ENCODE measurements at regions not wholly inside any gene's neighbourhood (a gene's known extent, or its start where the extent isn't known, plus 50 kb on each side); places are given as distances from the start of the nearest gene placed in this dataset.

DNA sequence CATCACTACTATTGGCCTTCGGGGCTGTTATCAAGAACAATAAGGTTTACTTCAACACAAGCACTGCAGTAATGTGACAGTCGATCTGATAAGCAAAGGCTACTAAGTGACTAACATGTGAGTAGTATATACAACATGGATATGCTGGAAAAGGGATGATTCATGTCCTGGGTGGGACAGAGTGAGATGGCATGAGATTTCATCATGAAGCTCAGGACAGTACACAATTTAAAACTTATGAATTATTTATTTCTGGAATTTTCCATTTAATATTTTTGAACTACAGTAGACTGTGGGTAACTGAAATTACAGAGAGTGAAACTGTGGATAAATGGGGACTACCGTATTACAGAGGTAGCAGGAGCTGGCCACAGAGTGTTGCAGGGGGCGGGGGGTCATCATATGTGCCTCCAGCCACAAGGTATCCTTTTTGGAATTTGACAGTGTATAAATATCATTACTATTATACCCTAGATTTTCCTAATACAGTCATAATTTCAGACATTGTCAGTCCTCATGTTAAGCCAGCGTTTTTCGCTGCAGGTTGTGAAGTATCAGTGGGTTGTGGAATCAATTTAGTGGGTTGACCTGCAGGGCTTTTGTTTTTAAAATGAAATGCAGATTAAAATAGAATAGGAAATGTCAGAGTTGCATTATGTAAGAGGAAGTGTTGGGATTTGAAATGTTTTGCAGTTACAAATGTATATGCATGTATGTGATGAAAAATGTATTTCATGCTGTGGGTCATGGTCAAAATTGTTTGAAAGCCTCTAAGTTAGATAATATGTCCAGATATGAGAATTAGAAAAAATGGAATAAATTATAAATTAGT lies 148.0 kb upstream of the NUDT4 start:
- Mint-ChIP-seq H3K27me3 (ENCODE audit: insufficient read depth) (no peaks in the 10 kb centered on the region), H3K9me3 (no peaks in the 10 kb centered on the region), H3K27ac (peak overlapping the region; percentile 87), H3K36me3 (ENCODE audit: low read depth) (peaks cover 8% of the 10 kb centered on the region; the same call in 1 of the 2 replicates), H3K4me3 (peak overlapping the region; percentile 52), H3K4me1 (ENCODE audit: low read depth) (peaks cover 40% of the 10 kb centered on the region)
- TF ChIP-seq, protein P1, sequence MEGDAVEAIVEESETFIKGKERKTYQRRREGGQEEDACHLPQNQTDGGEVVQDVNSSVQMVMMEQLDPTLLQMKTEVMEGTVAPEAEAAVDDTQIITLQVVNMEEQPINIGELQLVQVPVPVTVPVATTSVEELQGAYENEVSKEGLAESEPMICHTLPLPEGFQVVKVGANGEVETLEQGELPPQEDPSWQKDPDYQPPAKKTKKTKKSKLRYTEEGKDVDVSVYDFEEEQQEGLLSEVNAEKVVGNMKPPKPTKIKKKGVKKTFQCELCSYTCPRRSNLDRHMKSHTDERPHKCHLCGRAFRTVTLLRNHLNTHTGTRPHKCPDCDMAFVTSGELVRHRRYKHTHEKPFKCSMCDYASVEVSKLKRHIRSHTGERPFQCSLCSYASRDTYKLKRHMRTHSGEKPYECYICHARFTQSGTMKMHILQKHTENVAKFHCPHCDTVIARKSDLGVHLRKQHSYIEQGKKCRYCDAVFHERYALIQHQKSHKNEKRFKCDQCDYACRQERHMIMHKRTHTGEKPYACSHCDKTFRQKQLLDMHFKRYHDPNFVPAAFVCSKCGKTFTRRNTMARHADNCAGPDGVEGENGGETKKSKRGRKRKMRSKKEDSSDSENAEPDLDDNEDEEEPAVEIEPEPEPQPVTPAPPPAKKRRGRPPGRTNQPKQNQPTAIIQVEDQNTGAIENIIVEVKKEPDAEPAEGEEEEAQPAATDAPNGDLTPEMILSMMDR (IDR thresholded peaks at IDR 0.05), result no peak
- peak; percentile 96 for DNase-seq

DNA sequence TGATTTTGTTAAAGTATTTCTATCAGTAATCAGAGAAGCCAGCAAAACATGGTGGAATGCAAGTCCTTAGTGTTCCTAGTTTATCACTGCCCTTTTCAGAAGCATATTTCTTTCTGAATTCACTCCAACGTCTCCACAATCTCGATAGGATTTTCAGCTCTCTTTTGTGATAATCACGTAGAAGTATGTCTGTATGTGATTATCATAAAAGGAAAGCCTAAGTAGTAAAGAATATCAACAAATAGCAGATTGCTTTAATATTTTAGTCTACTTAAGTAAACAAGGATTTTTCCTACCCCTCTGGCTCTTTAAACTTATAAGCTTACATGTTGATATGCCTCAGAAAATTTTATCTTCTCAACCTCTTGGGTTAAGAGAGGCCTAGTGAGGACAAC lies 147.4 kb upstream of the NUDT4 start:
- DNase-seq, result no peak
- 0 out of 2 replicates have a peak overlapping the region, but pooled peaks have one; percentile 52 for H3K4me3 Mint-ChIP-seq
- TF ChIP-seq, protein P1 (IDR thresholded peaks at IDR 0.05), result no peak
- peaks cover 8% of the 10 kb centered on the region; the same call in 1 of the 2 replicates for H3K36me3 Mint-ChIP-seq (ENCODE audit: low read depth)
- peaks cover 40% of the 10 kb centered on the region for H3K4me1 Mint-ChIP-seq (ENCODE audit: low read depth)
- peak overlapping the region; percentile 87 for H3K27ac Mint-ChIP-seq
- H3K9me3 Mint-ChIP-seq, result no peaks in the 10 kb centered on the region
- H3K27me3 Mint-ChIP-seq (ENCODE audit: insufficient read depth), result no peaks in the 10 kb centered on the region

DNA sequence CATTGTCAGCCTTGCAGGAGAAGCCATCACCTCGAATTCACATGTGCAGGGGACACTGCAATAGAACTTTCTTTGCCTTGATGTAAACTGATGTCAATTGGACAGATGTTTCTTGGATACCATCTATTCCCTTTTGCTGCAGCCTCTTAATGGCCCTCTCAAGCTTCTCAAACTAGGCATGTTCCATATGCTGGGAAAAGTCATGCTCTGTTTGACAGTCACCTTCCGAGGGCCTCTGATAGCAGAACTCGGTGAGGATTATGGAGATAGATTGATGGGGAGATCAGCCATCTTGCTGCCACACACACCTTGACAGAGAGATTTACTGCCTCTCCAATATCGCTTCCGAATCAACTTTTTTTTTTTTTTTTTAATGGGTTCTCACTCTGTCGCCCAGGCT lies 145.8 kb upstream of the NUDT4 start:
- H3K27me3 Mint-ChIP-seq (ENCODE audit: insufficient read depth), result no peaks in the 10 kb centered on the region
- peaks cover 29% of the 10 kb centered on the region for H3K4me1 Mint-ChIP-seq (ENCODE audit: low read depth)
- DNase-seq, result no peak
- H3K27ac Mint-ChIP-seq, result no peak overlapping the region
- TF ChIP-seq, protein P1 (IDR thresholded peaks at IDR 0.05), result no peak
- no peak overlapping the region for H3K4me3 Mint-ChIP-seq
- peaks cover 11% of the 10 kb centered on the region for H3K36me3 Mint-ChIP-seq (ENCODE audit: low read depth)
- H3K9me3 Mint-ChIP-seq, result no peaks in the 10 kb centered on the region; the same call in none of the 2 replicates

DNA sequence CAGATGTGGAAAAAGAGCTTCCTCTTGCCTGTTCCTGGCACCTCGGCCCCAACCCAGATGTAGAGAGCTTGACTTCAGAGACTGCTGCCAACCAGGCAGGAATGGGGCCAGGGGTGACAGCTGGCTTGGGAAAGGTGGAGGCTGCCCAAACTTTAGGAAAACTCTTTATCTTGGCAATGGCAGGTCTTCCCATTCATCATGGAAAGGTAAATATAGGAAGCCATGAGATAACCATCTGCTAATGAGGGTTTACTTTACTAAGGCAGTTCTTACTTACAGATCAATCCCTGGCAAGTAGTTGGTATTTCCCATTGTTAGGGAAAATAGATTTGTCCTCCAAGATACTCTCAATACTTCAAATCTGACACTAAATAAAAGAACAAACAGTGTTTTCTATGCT lies 143.1 kb upstream of the NUDT4 start:
- peaks cover 8% of the 10 kb centered on the region for H3K9me3 Mint-ChIP-seq
- H3K4me1 Mint-ChIP-seq (ENCODE audit: low read depth), result peaks cover 17% of the 10 kb centered on the region
- H3K27ac Mint-ChIP-seq, result no peak overlapping the region
- DNase-seq, result no peak
- TF ChIP-seq, protein P1 (IDR thresholded peaks at IDR 0.05), result no peak
- peaks cover 10% of the 10 kb centered on the region for H3K36me3 Mint-ChIP-seq (ENCODE audit: low read depth)
- H3K27me3 Mint-ChIP-seq (ENCODE audit: insufficient read depth), result no peaks in the 10 kb centered on the region
- H3K4me3 Mint-ChIP-seq, result no peak overlapping the region

DNA sequence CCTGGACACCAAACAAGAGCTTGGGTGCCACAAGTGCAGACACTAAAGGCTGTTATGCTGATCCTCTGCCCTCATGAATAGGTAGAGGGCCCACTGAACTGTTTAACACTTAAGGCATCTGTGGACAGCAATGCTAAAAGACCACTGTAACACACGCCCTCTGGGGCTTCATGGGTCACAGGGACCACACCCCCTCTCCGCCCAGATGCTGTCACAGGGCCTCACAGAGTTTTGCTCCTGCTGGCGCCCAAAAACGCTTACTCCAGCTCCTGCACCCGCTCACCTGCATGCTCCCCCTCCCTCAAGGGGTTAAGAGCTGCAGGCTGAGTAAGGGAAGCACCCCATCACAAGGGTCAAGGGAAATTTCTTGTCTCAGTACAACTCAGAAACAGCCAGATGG lies 141.8 kb upstream of the NUDT4 start:
- no peak for DNase-seq
- Mint-ChIP-seq H3K4me1 (ENCODE audit: low read depth) (peaks cover 6% of the 10 kb centered on the region; the same call in 1 of the 2 replicates), H3K27me3 (ENCODE audit: insufficient read depth) (no peaks in the 10 kb centered on the region), H3K27ac (no peak overlapping the region), H3K36me3 (ENCODE audit: low read depth) (peaks cover 17% of the 10 kb centered on the region), H3K4me3 (no peak overlapping the region), H3K9me3 (peaks cover 16% of the 10 kb centered on the region)
- TF ChIP-seq, protein P1 (IDR thresholded peaks at IDR 0.05), result no peak
